HUES64 (cell line): ENCODE measurements at regions not wholly inside any gene's neighbourhood (a gene's known extent, or its start where the extent isn't known, plus 50 kb on each side); places are given as distances from the start of the nearest gene placed in this dataset.

ENCODE experiments used
- H3K27ac ChIP-seq: 2 replicates; pipeline ENCODE4 v1.7.0; 2013; ENCODE audit warnings: low read depth, low read length, inconsistent platforms
- H3K27me3 ChIP-seq: 2 replicates; pipeline ENCODE4 v1.6.1; 2013; ENCODE audit warnings: mild to moderate bottlenecking, low read length; ENCODE audit not compliant: insufficient read depth
- H3K36me3 ChIP-seq: 2 replicates; pipeline ENCODE4 v1.6.1; 2013; ENCODE audit warnings: mild to moderate bottlenecking, low read length; ENCODE audit not compliant: insufficient read depth
- H3K4me1 ChIP-seq: 2 replicates; pipeline ENCODE4 v1.6.1; 2013; ENCODE audit warnings: mild to moderate bottlenecking, low read length, moderate library complexity; ENCODE audit not compliant: insufficient read depth
- H3K4me3 ChIP-seq: 2 replicates; pipeline ENCODE4 v1.5.1; 2013; ENCODE audit warnings: mild to moderate bottlenecking, low read length, moderate library complexity
- H3K9ac ChIP-seq: 2 replicates; pipeline ENCODE4 v1.6.1; 2013; ENCODE audit warnings: mild to moderate bottlenecking, low read depth, low read length
- H3K9me3 ChIP-seq: 2 replicates; pipeline ENCODE4 v1.6.1; 2013; ENCODE audit warnings: low read depth, low read length; ENCODE audit not compliant: insufficient read depth
- WGBS: fragments of 150-250, 120-280 bp; methylation state at CpG from one replicate; pipeline ENCODE4 v1.1.7; 2013; ENCODE audit warnings: missing lambda C conversion rate; 5-methylcytosine and 5-hydroxymethylcytosine counted together

- Histone ChIP-seq H3K4me1 (no peaks in the 10 kb centered on the region), H3K27ac (no peak overlapping the region), H3K9me3 (no peaks in the 10 kb centered on the region), H3K4me3 (no peak overlapping the region), H3K9ac (no peak overlapping the region), H3K27me3 (no peaks in the 10 kb centered on the region), H3K36me3 (no peaks in the 10 kb centered on the region)
- WGBS, result 94% methylated on average over 9 of the region's 9 CpGs
Measured at GRCh38 chr2:235199128-235199527, 247.3 kb downstream of the SH3BP4 start.

- Histone ChIP-seq H3K4me3 (no peak overlapping the region), H3K4me1 (no peaks in the 10 kb centered on the region), H3K9ac (no peak overlapping the region), H3K27me3 (no peaks in the 10 kb centered on the region), H3K9me3 (no peaks in the 10 kb centered on the region; the same call in 1 of the 2 replicates), H3K36me3 (no peaks in the 10 kb centered on the region), H3K27ac (no peak overlapping the region)
- WGBS, result 69% methylated on average over 2 of the region's 2 CpGs
Measured at GRCh38 chr2:235200216-235200615, 248.4 kb downstream of the SH3BP4 start.

- WGBS, result 91% methylated on average over 12 of the region's 12 CpGs
- 0 out of 2 replicates have a peak, but pooled peaks cover 3% of the 10 kb centered on the region for H3K27me3 ChIP-seq
Measured at GRCh38 chr2:235201756-235202155, 249.9 kb downstream of the SH3BP4 start.

GRCh38 chr2:235204948-235205347 is 253.1 kb downstream of the SH3BP4 start:
- no peak overlapping the region for H3K4me3 ChIP-seq
- WGBS, result 95% methylated on average over 5 of the region's 5 CpGs
- H3K27me3 ChIP-seq, result 0 out of 2 replicates have a peak, but pooled peaks cover 3% of the 10 kb centered on the region

More at GRCh38 chr2:235201756-235202155, 249.9 kb downstream of the SH3BP4 start:
- H3K27ac ChIP-seq, result no peak overlapping the region
- no peaks in the 10 kb centered on the region for H3K36me3 ChIP-seq
- H3K9me3 ChIP-seq, result no peaks in the 10 kb centered on the region; the same call in 1 of the 2 replicates
- no peak overlapping the region for H3K4me3 ChIP-seq
- H3K9ac ChIP-seq, result no peak overlapping the region
- peaks cover 4% of the 10 kb centered on the region; the same call in 1 of the 2 replicates for H3K4me1 ChIP-seq

GRCh38 chr2:235206399-235206798 is 254.6 kb downstream of the SH3BP4 start:
- 82% methylated on average over 9 of the region's 10 CpGs for WGBS
- Histone ChIP-seq H3K27ac (no peak overlapping the region), H3K4me1 (peaks cover 12% of the 10 kb centered on the region), H3K9ac (no peak overlapping the region), H3K36me3 (no peaks in the 10 kb centered on the region), H3K9me3 (peaks cover 3% of the 10 kb centered on the region; the same call in 1 of the 2 replicates), H3K27me3 (0 out of 2 replicates have a peak, but pooled peaks cover 3% of the 10 kb centered on the region), H3K4me3 (no peak overlapping the region)

More at GRCh38 chr2:235204948-235205347, 253.1 kb downstream of the SH3BP4 start:
- Histone ChIP-seq H3K4me1 (peaks cover 9% of the 10 kb centered on the region; the same call in 1 of the 2 replicates), H3K36me3 (no peaks in the 10 kb centered on the region), H3K27ac (no peak overlapping the region), H3K9me3 (peaks cover 1% of the 10 kb centered on the region; the same call in 1 of the 2 replicates), H3K9ac (no peak overlapping the region)

- Histone ChIP-seq H3K4me1 (peaks cover 19% of the 10 kb centered on the region), H3K4me3 (no peak overlapping the region), H3K36me3 (no peaks in the 10 kb centered on the region), H3K9ac (no peak overlapping the region), H3K27ac (no peak overlapping the region), H3K27me3 (0 out of 2 replicates have a peak, but pooled peaks cover 3% of the 10 kb centered on the region), H3K9me3 (peaks cover 3% of the 10 kb centered on the region; the same call in 1 of the 2 replicates)
- WGBS, result 53% methylated on average over 5 of the region's 5 CpGs
Measured at GRCh38 chr2:235206980-235207579, 255.3 kb downstream of the SH3BP4 start.

- H3K36me3 ChIP-seq, result no peaks in the 10 kb centered on the region
- no peak overlapping the region for H3K27ac ChIP-seq
- 0 out of 2 replicates have a peak, but pooled peaks cover 1% of the 10 kb centered on the region for H3K27me3 ChIP-seq
- H3K9me3 ChIP-seq, result peaks cover 3% of the 10 kb centered on the region; the same call in 1 of the 2 replicates
- no peak overlapping the region for H3K4me3 ChIP-seq
- H3K4me1 ChIP-seq, result peaks cover 31% of the 10 kb centered on the region
- no peak overlapping the region for H3K9ac ChIP-seq
- WGBS, result no CpG with 5 or more reads among the region's 2 CpGs
Measured at GRCh38 chr2:235211056-235211455, 259.2 kb downstream of the SH3BP4 start.

DNA sequence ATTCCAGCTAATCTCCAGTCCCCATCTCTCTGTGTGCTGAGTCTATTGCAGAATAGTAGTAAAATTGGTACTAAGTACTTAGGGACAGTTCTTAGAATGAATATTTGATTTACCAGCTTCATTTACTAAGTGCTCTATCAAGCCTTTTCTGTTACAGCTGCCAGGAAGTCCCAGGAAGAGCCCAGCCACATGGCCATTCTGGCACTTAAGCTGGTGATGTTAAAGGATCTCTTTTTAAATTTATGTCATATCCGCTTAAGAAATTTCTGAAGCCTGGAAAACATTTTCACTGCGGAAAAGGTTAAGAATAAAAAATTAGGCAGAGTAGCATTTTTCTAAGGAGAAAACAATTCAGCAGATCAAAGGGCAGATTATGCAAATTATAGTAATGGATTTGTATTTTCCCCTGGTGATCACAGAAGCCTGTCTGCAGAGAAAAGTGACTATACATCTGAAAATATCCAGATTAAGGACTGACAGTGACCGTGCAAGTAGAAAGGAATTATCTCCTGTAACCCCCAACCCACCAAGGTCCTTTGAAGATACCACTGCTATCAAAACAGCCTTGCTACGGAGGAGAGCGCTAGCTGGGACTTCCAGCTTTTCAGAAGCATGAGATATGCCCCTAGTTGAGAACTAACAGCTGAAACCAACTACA is 260.8 kb downstream of the SH3BP4 start:
- Histone ChIP-seq H3K9me3 (peaks cover 3% of the 10 kb centered on the region; the same call in 1 of the 2 replicates), H3K9ac (no peak overlapping the region), H3K4me3 (no peak overlapping the region), H3K36me3 (no peaks in the 10 kb centered on the region), H3K27ac (no peak overlapping the region), H3K27me3 (no peaks in the 10 kb centered on the region), H3K4me1 (peaks cover 22% of the 10 kb centered on the region)
- 75% methylated on average over 5 of the region's 5 CpGs for WGBS

GRCh38 chr2:235215248-235215647 is 263.4 kb downstream of the SH3BP4 start:
- Histone ChIP-seq H3K9me3 (no peaks in the 10 kb centered on the region), H3K36me3 (no peaks in the 10 kb centered on the region)
- WGBS, result 91% methylated on average over 5 of the region's 5 CpGs

DNA sequence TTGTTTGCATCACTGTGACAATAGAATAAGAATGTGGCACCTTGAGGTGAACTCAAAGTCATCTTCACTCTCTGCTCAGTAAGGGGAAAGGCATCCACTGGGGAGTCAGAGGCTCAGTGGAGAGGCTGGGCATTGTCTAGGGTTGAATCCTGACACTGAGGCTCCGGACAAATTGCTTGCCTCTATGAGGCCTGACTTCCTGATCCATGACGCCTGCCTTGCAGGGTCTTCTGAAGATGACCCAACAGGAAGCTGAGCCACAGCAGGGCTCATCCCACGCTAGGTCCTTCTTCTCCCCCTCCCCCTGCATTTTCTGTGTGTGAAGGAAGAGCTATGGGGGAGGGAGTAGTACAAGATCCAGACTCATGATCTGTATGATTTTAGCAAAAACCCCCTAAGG is 265.1 kb downstream of the SH3BP4 start:
- WGBS, result 76% methylated on average over 2 of the region's 3 CpGs
- no peaks in the 10 kb centered on the region for H3K27me3 ChIP-seq

More at GRCh38 chr2:235215248-235215647, 263.4 kb downstream of the SH3BP4 start:
- Histone ChIP-seq H3K4me1 (peaks cover 22% of the 10 kb centered on the region), H3K9ac (no peak overlapping the region), H3K4me3 (no peak overlapping the region), H3K27ac (no peak overlapping the region), H3K27me3 (no peaks in the 10 kb centered on the region)

DNA sequence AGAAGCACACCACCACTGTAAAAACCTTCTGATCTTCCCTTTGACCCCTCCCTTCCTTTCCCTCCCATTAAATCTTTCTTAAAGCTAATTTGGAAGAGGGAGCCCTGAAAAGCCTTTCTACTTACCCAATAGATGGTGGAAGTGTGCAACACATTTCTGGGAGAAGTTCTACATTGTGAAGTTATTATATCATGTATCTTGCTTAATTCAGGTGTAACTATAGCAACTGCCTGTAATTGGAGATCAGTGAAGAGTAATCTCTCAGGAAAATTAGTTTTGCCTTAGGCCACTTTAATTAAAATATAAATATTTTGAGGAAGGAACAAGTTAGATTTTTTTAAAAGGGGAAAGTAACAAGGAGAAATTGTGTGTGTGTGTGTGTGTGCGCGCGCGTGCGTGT is 266.0 kb downstream of the SH3BP4 start:
- Histone ChIP-seq H3K27ac (no peak overlapping the region), H3K4me1 (peaks cover 4% of the 10 kb centered on the region), H3K4me3 (no peak overlapping the region), H3K36me3 (no peaks in the 10 kb centered on the region), H3K9me3 (no peaks in the 10 kb centered on the region), H3K9ac (no peak overlapping the region), H3K27me3 (no peaks in the 10 kb centered on the region)
- WGBS, result 75% methylated on average over 5 of the region's 5 CpGs

More for the DNA sequence above, 265.1 kb downstream of the SH3BP4 start:
- Histone ChIP-seq H3K36me3 (no peaks in the 10 kb centered on the region), H3K9ac (no peak overlapping the region), H3K4me3 (no peak overlapping the region), H3K4me1 (peaks cover 14% of the 10 kb centered on the region), H3K9me3 (no peaks in the 10 kb centered on the region), H3K27ac (no peak overlapping the region)
